ENCODE measurements at regions not wholly inside any gene's neighbourhood (a gene's known extent, or its start where the extent isn't known, plus 50 kb on each side); places are given as distances from the start of the nearest gene placed in this dataset.

GRCh38 chr1:101618900-101619299 lies 377.8 kb downstream of the OLFM3 start:
- no peak overlapping the region for H3K4me3 ChIP-seq
- H3K27ac ChIP-seq = no peak overlapping the region

GRCh38 chr1:101632548-101633272 lies 364.0 kb downstream of the OLFM3 start:
- H3K4me3 ChIP-seq = no peak overlapping the region

GRCh38 chr1:101645810-101646209 lies 350.9 kb downstream of the OLFM3 start:
- H3K27ac ChIP-seq = no peak overlapping the region

More at GRCh38 chr1:101632548-101633272, 364.0 kb downstream of the OLFM3 start:
- no peak overlapping the region for H3K27ac ChIP-seq

GRCh38 chr1:101652484-101652883 lies 344.2 kb downstream of the OLFM3 start:
- no peak overlapping the region for H3K27ac ChIP-seq
- no peak overlapping the region for H3K4me3 ChIP-seq

More at GRCh38 chr1:101645810-101646209, 350.9 kb downstream of the OLFM3 start:
- no peak overlapping the region for H3K4me3 ChIP-seq

GRCh38 chr1:101653482-101653946 lies 343.2 kb downstream of the OLFM3 start:
- Histone ChIP-seq H3K4me3 (no peak overlapping the region), H3K27ac (no peak overlapping the region)

- Histone ChIP-seq H3K27ac (no peak overlapping the region), H3K4me3 (no peak overlapping the region)
Measured at GRCh38 chr1:101664726-101665125, 332.0 kb downstream of the OLFM3 start.

- H3K4me3 ChIP-seq = no peak overlapping the region
- H3K27ac ChIP-seq = no peak overlapping the region
Measured at GRCh38 chr1:101667761-101668160, 329.0 kb downstream of the OLFM3 start.

- no peak overlapping the region for H3K4me3 ChIP-seq
Measured at GRCh38 chr1:101683136-101683535, 313.6 kb downstream of the OLFM3 start.

GRCh38 chr1:101683561-101683960 lies 313.2 kb downstream of the OLFM3 start:
- Histone ChIP-seq H3K4me3 (no peak overlapping the region), H3K27ac (no peak overlapping the region)

More at GRCh38 chr1:101683136-101683535, 313.6 kb downstream of the OLFM3 start:
- no peak overlapping the region for H3K27ac ChIP-seq

- Histone ChIP-seq H3K4me3 (no peak overlapping the region), H3K27ac (no peak overlapping the region)
Measured at GRCh38 chr1:101697072-101697471, 299.7 kb downstream of the OLFM3 start.

GRCh38 chr1:101698681-101699080 lies 298.0 kb downstream of the OLFM3 start:
- H3K27ac ChIP-seq = no peak overlapping the region
- no peak overlapping the region for H3K4me3 ChIP-seq

GRCh38 chr1:101704895-101705294 lies 291.8 kb downstream of the OLFM3 start:
- no peak overlapping the region for H3K27ac ChIP-seq
- H3K4me3 ChIP-seq = no peak overlapping the region

- Histone ChIP-seq H3K4me3 (no peak overlapping the region), H3K27ac (no peak overlapping the region)
Measured at GRCh38 chr1:101706366-101706765, 290.4 kb downstream of the OLFM3 start.

- H3K4me3 ChIP-seq = no peak overlapping the region
Measured at GRCh38 chr1:101709721-101710120, 287.0 kb downstream of the OLFM3 start.

GRCh38 chr1:101713760-101714159 lies 283.0 kb downstream of the OLFM3 start:
- no peak overlapping the region for H3K4me3 ChIP-seq
- H3K27ac ChIP-seq = no peak overlapping the region

More at GRCh38 chr1:101709721-101710120, 287.0 kb downstream of the OLFM3 start:
- no peak overlapping the region for H3K27ac ChIP-seq

- Histone ChIP-seq H3K4me3 (no peak overlapping the region), H3K27ac (no peak overlapping the region)
Measured at GRCh38 chr1:101723415-101723814, 273.3 kb downstream of the OLFM3 start.

GRCh38 chr1:101728029-101728428 lies 268.7 kb downstream of the OLFM3 start:
- Histone ChIP-seq H3K4me3 (no peak overlapping the region), H3K27ac (no peak overlapping the region)

GRCh38 chr1:101730559-101730958 lies 266.2 kb downstream of the OLFM3 start:
- no peak overlapping the region for H3K4me3 ChIP-seq
- H3K27ac ChIP-seq = no peak overlapping the region

GRCh38 chr1:101732261-101732660 lies 264.5 kb downstream of the OLFM3 start:
- H3K4me3 ChIP-seq = no peak overlapping the region
- no peak overlapping the region for H3K27ac ChIP-seq

GRCh38 chr1:101733340-101733739 lies 263.4 kb downstream of the OLFM3 start:
- H3K27ac ChIP-seq = no peak overlapping the region
- no peak overlapping the region for H3K4me3 ChIP-seq

- no peak overlapping the region for H3K27ac ChIP-seq
Measured at GRCh38 chr1:101738475-101738874, 258.3 kb downstream of the OLFM3 start.

GRCh38 chr1:101739146-101739545 lies 257.6 kb downstream of the OLFM3 start:
- Histone ChIP-seq H3K27ac (no peak overlapping the region), H3K4me3 (no peak overlapping the region)

More at GRCh38 chr1:101738475-101738874, 258.3 kb downstream of the OLFM3 start:
- H3K4me3 ChIP-seq = no peak overlapping the region

Data from skin epidermis (tissue), 12 donors.